CD14-positive monocyte (primary cell): ENCODE measurements at regions not wholly inside any gene's neighbourhood (a gene's known extent, or its start where the extent isn't known, plus 50 kb on each side); places are given as distances from the start of the nearest gene placed in this dataset.

Experiments
- DNase-seq, 3 donors: peaks; one replicate each; pipeline ENCODE4 v3.0.0-alpha.2; 2011 to 2022
- H2AFZ ChIP-seq: 2 replicates; pipeline ENCODE4 v1.6.0; 2012; ENCODE audit warnings: mild to moderate bottlenecking, low read depth, low read length, inconsistent platforms; ENCODE audit not compliant: insufficient read depth, poor library complexity, severe bottlenecking
- H3K27ac ChIP-seq, 2 donors: 1 replicate in 1 of 2; 2 replicates in 1 of 2; pipeline ENCODE4 v1.5.1; 2012 to 2013; ENCODE audit warnings: low read length in 2 of 2, control low read depth in 1 of 2, inconsistent platforms in 1 of 2, low read depth in 1 of 2, mild to moderate bottlenecking in 1 of 2
- H3K27me3 ChIP-seq, 2 donors: one replicate each; pipeline versions ENCODE4 v1.6.0 to v1.6.1; 2011 to 2013; ENCODE audit warnings: low read length in 2 of 2; ENCODE audit not compliant: control insufficient read depth in 2 of 2, insufficient read depth in 2 of 2
- H3K36me3 ChIP-seq, 2 donors: replicated peaks in 1 of 2; 1 replicate in 1 of 2; 2 replicates in 1 of 2; pipeline versions ENCODE4 v1.5.1 to v1.6.1; 2012 to 2013; ENCODE audit warnings: low read length in 2 of 2, control low read depth in 1 of 2, inconsistent platforms in 1 of 2, mild to moderate bottlenecking in 1 of 2; ENCODE audit not compliant: insufficient read depth in 2 of 2, control insufficient read depth in 1 of 2
- H3K4me1 ChIP-seq, 2 donors: 1 replicate in 1 of 2; 2 replicates in 1 of 2; pipeline versions ENCODE4 v1.5.1 to v1.6.1; 2012 to 2013; ENCODE audit warnings: low read length in 2 of 2, control low read depth in 1 of 2, inconsistent platforms in 1 of 2, mild to moderate bottlenecking in 1 of 2, moderate library complexity in 1 of 2; ENCODE audit not compliant: insufficient read depth in 2 of 2, control insufficient read depth in 1 of 2
- H3K4me2 ChIP-seq: replicated peaks from 2 replicates; pipeline ENCODE3; 2012; ENCODE audit warnings: low read length, moderate library complexity, mild to moderate bottlenecking; ENCODE audit not compliant: poor library complexity, severe bottlenecking; ENCODE audit errors: extremely low read depth
- H3K4me3 ChIP-seq, 3 experiments: fragments of 200-600 bp in 1 of 3; sonication (generic) in 1 of 3; replicated peaks in 1 of 3; 1 replicate in 2 of 3; 2 replicates in 1 of 3; pipeline ENCODE4 v1.5.1; 2011 to 2013; ENCODE audit warnings: low read length in 3 of 3, mild to moderate bottlenecking in 3 of 3, control low read depth in 2 of 3, low read depth in 2 of 3, inconsistent platforms in 1 of 3, moderate library complexity in 1 of 3
- H3K79me2 ChIP-seq: 2 replicates; pipeline ENCODE4 v1.6.0; 2012; ENCODE audit warnings: mild to moderate bottlenecking, control low read depth, inconsistent platforms, low read length, moderate library complexity; ENCODE audit not compliant: insufficient read depth
- H3K9ac ChIP-seq: 2 replicates; pipeline ENCODE4 v1.6.0; 2017; ENCODE audit warnings: low read length, mild to moderate bottlenecking; ENCODE audit not compliant: insufficient read depth, poor library complexity, severe bottlenecking
- H3K9me3 ChIP-seq, 2 donors: replicated peaks in 1 of 2; 1 replicate in 1 of 2; 2 replicates in 1 of 2; pipeline versions ENCODE4 v1.5.1 to v1.6.1; 2012 to 2013; ENCODE audit warnings: low read length in 2 of 2, control low read depth in 1 of 2; ENCODE audit not compliant: control insufficient read depth in 1 of 2, insufficient read depth in 1 of 2
- H4K20me1 ChIP-seq: 2 replicates; pipeline ENCODE4 v1.6.0; 2012; ENCODE audit warnings: mild to moderate bottlenecking, low read length, control low read depth, moderate library complexity; ENCODE audit not compliant: insufficient read depth
- H3K27ac Mint-ChIP-seq, 7 donors: one replicate each; pipeline ENCODE4 v1.8.0; 2020; ENCODE audit warnings: mild to moderate bottlenecking in 7 of 7, mixed read lengths in 7 of 7, moderate library complexity in 6 of 7, inconsistent platforms in 2 of 7
- H3K27me3 Mint-ChIP-seq, 3 donors: one replicate each; pipeline ENCODE4 v1.8.0; 2021 to 2022; ENCODE audit warnings: low read depth in 3 of 3, mild to moderate bottlenecking in 3 of 3, mixed read lengths in 3 of 3, moderate library complexity in 3 of 3, inconsistent platforms in 1 of 3
- H3K36me3 Mint-ChIP-seq, 2 donors: one replicate each; pipeline ENCODE4 v1.8.0; 2020; ENCODE audit warnings: mixed read lengths in 2 of 2, inconsistent platforms in 1 of 2, mild to moderate bottlenecking in 1 of 2
- H3K4me1 Mint-ChIP-seq: one replicate; pipeline ENCODE4 v1.8.0; 2020; ENCODE audit warnings: mild to moderate bottlenecking, mixed read lengths
- H3K4me3 Mint-ChIP-seq, 2 donors: one replicate each; pipeline ENCODE4 v1.8.0; 2020; ENCODE audit warnings: mild to moderate bottlenecking in 2 of 2, mixed read lengths in 2 of 2, moderate library complexity in 1 of 2
- H3K9me3 Mint-ChIP-seq, 7 donors: one replicate each; pipeline ENCODE4 v1.8.0; 2020 to 2022; ENCODE audit warnings: mixed read lengths in 7 of 7, mild to moderate bottlenecking in 6 of 7, moderate library complexity in 6 of 7, inconsistent platforms in 2 of 7
- CTCF ChIP-seq: fragments of 200-600 bp; IDR thresholded peaks from one replicate; pipeline ENCODE4 v1.8.0; 2022; ENCODE audit warnings: antibody characterized with exemption, mild to moderate bottlenecking
- WGBS: methylation state at CpG from one replicate; pipeline ENCODE4 v1.1.5; 2013; ENCODE audit warnings: missing lambda C conversion rate; ENCODE audit not compliant: insufficient coverage; 5-methylcytosine and 5-hydroxymethylcytosine counted together
- intact Hi-C, 2 donors: fragments of 100-400 bp; cut with micrococcal nuclease; formaldehyde crosslinking; loops; one replicate each; pipeline versions ENCODE4 v1.15.0 to v1.15.1; 2023

GRCh38 chr13:79825959-79826358 is 345.0 kb downstream of the NDFIP2 start:
- no peaks in the 10 kb centered on the region for H3K9me3 ChIP-seq
- H3K27ac ChIP-seq: no peak overlapping the region
- H3K4me2 ChIP-seq: no peak overlapping the region
- H2AFZ ChIP-seq: no peak overlapping the region
- Mint-ChIP-seq H3K9me3 (peaks cover 4 to 8% (median 7%) of the 10 kb centered on the region in 7 donors), H3K27me3 (no peaks in the 10 kb centered on the region), H3K27ac (no peak overlapping the region), H3K4me3 (no peak overlapping the region), H3K36me3 (no peaks in the 10 kb centered on the region), H3K4me1 (no peaks in the 10 kb centered on the region)
- intact Hi-C loops: no loop called here
- H3K4me3 ChIP-seq: no peak overlapping the region
- no peaks in the 10 kb centered on the region for H3K79me2 ChIP-seq
- no peaks in the 10 kb centered on the region for H3K27me3 ChIP-seq
- H3K9ac ChIP-seq: no peak overlapping the region
- H3K36me3 ChIP-seq: no peaks in the 10 kb centered on the region
- H3K4me1 ChIP-seq: no peaks in the 10 kb centered on the region
- no peaks in the 10 kb centered on the region for H4K20me1 ChIP-seq
- TF ChIP-seq CTCF: no peak
- DNase-seq: no peak

- no peaks in the 10 kb centered on the region for H3K79me2 ChIP-seq
- no peaks in the 10 kb centered on the region for H3K27me3 ChIP-seq
- intact Hi-C loops: no loop called here
- H3K4me2 ChIP-seq: no peak overlapping the region
- Mint-ChIP-seq H3K9me3 (peaks cover 0 to 3% (median 0%) of the 10 kb centered on the region in 7 donors), H3K36me3 (no peaks in the 10 kb centered on the region), H3K4me3 (no peak overlapping the region), H3K4me1 (peaks cover 26% of the 10 kb centered on the region), H3K27me3 (peaks cover 0 to 4% (median 2%) of the 10 kb centered on the region in 3 donors), H3K27ac (no peak overlapping the region)
- H3K4me1 ChIP-seq: peaks cover 26 to 28% of the 10 kb centered on the region in 2 donors
- no peak overlapping the region for H2AFZ ChIP-seq
- no peaks in the 10 kb centered on the region for H4K20me1 ChIP-seq
- WGBS: no CpG with 5 or more reads among the region's 1 CpG
- TF ChIP-seq CTCF: no peak
- no peaks in the 10 kb centered on the region for H3K9me3 ChIP-seq
- no peak overlapping the region for H3K4me3 ChIP-seq
- no peak overlapping the region for H3K27ac ChIP-seq
- DNase-seq: no peak
- H3K36me3 ChIP-seq: no peaks in the 10 kb centered on the region
- no peak overlapping the region for H3K9ac ChIP-seq
Measured at GRCh38 chr13:79815041-79815440, 334.1 kb downstream of the NDFIP2 start.
